ENCODE measurements at regions not wholly inside any gene's neighbourhood (a gene's known extent, or its start where the extent isn't known, plus 50 kb on each side); places are given as distances from the start of the nearest gene placed in this dataset.

DNA sequence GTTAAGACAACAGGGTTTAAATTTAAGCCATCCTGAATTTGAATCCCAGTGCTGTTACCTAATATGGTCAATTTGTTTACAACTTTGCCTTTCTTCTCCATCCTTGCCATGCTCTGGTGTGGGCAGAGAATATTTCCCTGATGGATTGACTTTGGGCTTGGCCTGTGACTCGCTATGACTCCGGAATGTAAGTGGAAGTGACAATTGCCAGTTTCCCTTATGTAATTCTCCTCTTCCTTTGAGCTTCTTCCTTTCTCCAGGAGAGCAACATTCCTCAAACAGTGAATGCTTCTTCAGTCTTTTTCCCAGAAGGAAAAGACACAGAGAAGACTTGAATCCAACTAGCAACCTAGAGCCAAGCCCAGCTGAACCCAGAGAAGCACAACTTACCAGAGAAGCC is 159.1 kb downstream of the LURAP1L start:
- H3K4me1 ChIP-seq (ENCODE audit: insufficient read depth, low read length): no peaks in the 10 kb centered on the region
- Mint-ChIP-seq H3K36me3 (ENCODE audit: low read depth) (no peaks in the 10 kb centered on the region), H3K27me3 (no peaks in the 10 kb centered on the region), H3K4me1 (ENCODE audit: low read depth) (no peaks in the 10 kb centered on the region), H3K9me3 (no peaks in the 10 kb centered on the region), H3K27ac (no peak overlapping the region), H3K4me3 (no peak overlapping the region)
- ChIA-PET CTCF (no interaction called here), POLR2A (interaction anchor here (1.2 kb wide), 1 partner anchor 11 kb away, joined by 3 read pairs; no protein-coding TSS in a partner anchor)
- H3K27me3 ChIP-seq (ENCODE audit: control insufficient read depth in 1 of 2, insufficient read depth in 2 of 2, low read length in 2 of 2): no peaks in the 10 kb centered on the region
- intact Hi-C loops (cut with DNase I, micrococcal nuclease): no loop called here
- H3K9me3 ChIP-seq (ENCODE audit: control insufficient read depth in 1 of 2, insufficient read depth in 1 of 2, low read length in 2 of 2): peaks cover 4 to 6% of the 10 kb centered on the region in 2 experiments
- no peak for ATAC-seq (ENCODE audit: poor library complexity)
- H3K36me3 ChIP-seq (ENCODE audit: insufficient read depth, low read length): no peaks in the 10 kb centered on the region
- H3K27ac ChIP-seq (ENCODE audit: low read depth in 1 of 2, low read length in 2 of 2): no peak overlapping the region
- no peak for DNase-seq
- no peak overlapping the region for H3K4me3 ChIP-seq (ENCODE audit: low read length)
- TF ChIP-seq, protein P1, sequence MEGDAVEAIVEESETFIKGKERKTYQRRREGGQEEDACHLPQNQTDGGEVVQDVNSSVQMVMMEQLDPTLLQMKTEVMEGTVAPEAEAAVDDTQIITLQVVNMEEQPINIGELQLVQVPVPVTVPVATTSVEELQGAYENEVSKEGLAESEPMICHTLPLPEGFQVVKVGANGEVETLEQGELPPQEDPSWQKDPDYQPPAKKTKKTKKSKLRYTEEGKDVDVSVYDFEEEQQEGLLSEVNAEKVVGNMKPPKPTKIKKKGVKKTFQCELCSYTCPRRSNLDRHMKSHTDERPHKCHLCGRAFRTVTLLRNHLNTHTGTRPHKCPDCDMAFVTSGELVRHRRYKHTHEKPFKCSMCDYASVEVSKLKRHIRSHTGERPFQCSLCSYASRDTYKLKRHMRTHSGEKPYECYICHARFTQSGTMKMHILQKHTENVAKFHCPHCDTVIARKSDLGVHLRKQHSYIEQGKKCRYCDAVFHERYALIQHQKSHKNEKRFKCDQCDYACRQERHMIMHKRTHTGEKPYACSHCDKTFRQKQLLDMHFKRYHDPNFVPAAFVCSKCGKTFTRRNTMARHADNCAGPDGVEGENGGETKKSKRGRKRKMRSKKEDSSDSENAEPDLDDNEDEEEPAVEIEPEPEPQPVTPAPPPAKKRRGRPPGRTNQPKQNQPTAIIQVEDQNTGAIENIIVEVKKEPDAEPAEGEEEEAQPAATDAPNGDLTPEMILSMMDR (IDR thresholded peaks at IDR 0.05): no peak

DNA sequence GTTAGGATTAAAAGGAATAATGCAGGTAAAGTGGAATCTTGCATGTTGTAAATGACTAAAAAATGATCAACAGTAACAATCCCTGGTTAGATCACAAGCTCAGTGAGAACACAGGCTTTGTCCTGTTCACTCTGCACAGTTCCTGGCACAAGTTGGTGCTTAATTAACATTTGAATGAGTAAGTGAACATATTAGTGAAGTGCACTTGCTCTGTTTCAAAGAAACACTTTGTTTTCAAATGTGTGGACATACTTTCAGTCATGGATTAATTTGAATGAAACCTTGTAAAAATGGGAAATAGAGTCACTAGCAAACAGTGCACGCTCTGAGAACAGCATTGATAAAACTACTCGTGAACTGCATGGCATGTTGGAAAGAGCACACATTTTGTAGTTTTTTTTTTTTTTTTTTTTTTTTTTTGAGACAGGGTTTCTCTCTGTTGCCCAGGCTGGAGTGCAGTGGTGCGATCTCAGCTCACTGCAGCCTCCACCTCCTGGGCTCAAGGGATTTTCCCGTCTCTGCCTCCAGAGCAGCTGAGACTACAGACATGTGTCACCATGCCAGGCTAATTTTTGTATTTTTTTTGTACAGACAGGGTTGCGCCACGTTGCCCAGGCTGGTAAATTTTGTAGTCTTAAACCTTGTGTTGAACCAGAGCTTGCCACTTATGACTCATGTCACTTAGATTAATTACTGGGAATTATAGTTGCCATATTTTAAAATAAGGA is 159.9 kb downstream of the LURAP1L start:
- H3K36me3 Mint-ChIP-seq (ENCODE audit: low read depth): no peaks in the 10 kb centered on the region
- Histone ChIP-seq H3K4me1 (ENCODE audit: insufficient read depth, low read length) (no peaks in the 10 kb centered on the region), H3K4me3 (ENCODE audit: low read length) (no peak overlapping the region), H3K27ac (ENCODE audit: low read depth in 1 of 2, low read length in 2 of 2) (no peak overlapping the region), H3K27me3 (ENCODE audit: control insufficient read depth in 1 of 2, insufficient read depth in 2 of 2, low read length in 2 of 2) (no peaks in the 10 kb centered on the region), H3K9me3 (ENCODE audit: control insufficient read depth in 1 of 2, insufficient read depth in 1 of 2, low read length in 2 of 2) (peaks cover 4 to 6% of the 10 kb centered on the region in 2 experiments), H3K36me3 (ENCODE audit: insufficient read depth, low read length) (no peaks in the 10 kb centered on the region)
- no peak overlapping the region for H3K4me3 Mint-ChIP-seq
- no peak for DNase-seq
- H3K4me1 Mint-ChIP-seq (ENCODE audit: low read depth): no peaks in the 10 kb centered on the region
- ChIA-PET CTCF (no interaction called here), POLR2A (no interaction called here)
- no peaks in the 10 kb centered on the region for H3K27me3 Mint-ChIP-seq
- ATAC-seq (ENCODE audit: poor library complexity): no peak
- H3K27ac Mint-ChIP-seq: no peak overlapping the region
- TF ChIP-seq, protein P1 (IDR thresholded peaks at IDR 0.05): no peak
- H3K9me3 Mint-ChIP-seq: peaks cover 2% of the 10 kb centered on the region
- intact Hi-C loops (cut with DNase I, micrococcal nuclease): no loop called here

DNA sequence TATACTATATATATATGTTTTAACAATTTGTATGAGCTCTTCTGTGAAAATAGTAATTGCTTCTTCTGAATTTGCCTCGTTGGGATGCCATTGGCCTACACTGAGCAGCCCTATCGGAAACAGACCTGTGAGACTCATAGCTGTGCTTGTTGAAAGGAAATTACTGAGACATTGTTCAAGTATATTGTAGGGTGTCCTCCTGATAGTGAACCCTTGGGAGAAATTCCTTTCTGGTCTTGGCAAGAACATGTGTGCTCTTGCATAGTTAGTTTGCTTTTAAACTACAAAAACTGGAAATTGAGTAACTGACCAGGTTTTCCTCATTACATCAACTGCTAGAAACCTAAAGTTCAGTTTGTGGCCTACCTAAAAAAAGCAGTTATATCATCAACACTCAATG is 160.9 kb downstream of the LURAP1L start:
- POLR2A ChIA-PET: no interaction called here
- peaks cover 2% of the 10 kb centered on the region for H3K9me3 Mint-ChIP-seq

More for the DNA sequence above, 160.9 kb downstream of the LURAP1L start:
- TF ChIP-seq, protein P1 (IDR thresholded peaks at IDR 0.05): no peak
- Histone ChIP-seq H3K4me3 (ENCODE audit: low read length) (no peak overlapping the region), H3K4me1 (ENCODE audit: insufficient read depth, low read length) (no peaks in the 10 kb centered on the region), H3K9me3 (ENCODE audit: control insufficient read depth in 1 of 2, insufficient read depth in 1 of 2, low read length in 2 of 2) (peaks cover 0 to 4% of the 10 kb centered on the region in 2 experiments), H3K27me3 (ENCODE audit: control insufficient read depth in 1 of 2, insufficient read depth in 2 of 2, low read length in 2 of 2) (no peaks in the 10 kb centered on the region), H3K36me3 (ENCODE audit: insufficient read depth, low read length) (no peaks in the 10 kb centered on the region), H3K27ac (ENCODE audit: low read depth in 1 of 2, low read length in 2 of 2) (no peak overlapping the region)
- no peak for DNase-seq
- Mint-ChIP-seq H3K4me1 (ENCODE audit: low read depth) (no peaks in the 10 kb centered on the region), H3K27ac (no peak overlapping the region), H3K36me3 (ENCODE audit: low read depth) (no peaks in the 10 kb centered on the region), H3K27me3 (no peaks in the 10 kb centered on the region), H3K4me3 (no peak overlapping the region)
- CTCF ChIA-PET: no interaction called here
- no peak for ATAC-seq (ENCODE audit: poor library complexity)
- intact Hi-C loops (cut with DNase I, micrococcal nuclease): no loop called here
